ENCODE measurements at regions not wholly inside any gene's neighbourhood (a gene's known extent, or its start where the extent isn't known, plus 50 kb on each side); places are given as distances from the start of the nearest gene placed in this dataset.
A peak's percentile ranks its signal among the peaks of the same experiment; 100 is the strongest.

GRCh38 chr12:69096669-69097335 is 142.6 kb upstream of the CPSF6 start:
- no peak for DNase-seq (ENCODE audit: low spot score)

GRCh38 chr12:69097619-69098368 is 141.6 kb upstream of the CPSF6 start:
- DNase-seq (ENCODE audit: low spot score) = no peak

- DNase-seq (ENCODE audit: low spot score) = no peak
These were observed 140.1 kb upstream of the CPSF6 start for GRCh38 chr12:69099201-69099837.

GRCh38 chr12:69101505-69101904 is 137.9 kb upstream of the CPSF6 start:
- no peak for DNase-seq (ENCODE audit: low spot score)

GRCh38 chr12:69102856-69103255 is 136.5 kb upstream of the CPSF6 start:
- no peak for DNase-seq (ENCODE audit: low spot score)

GRCh38 chr12:69105101-69105962 is 134.0 kb upstream of the CPSF6 start:
- peak; percentile 53 for DNase-seq (ENCODE audit: low spot score)

- no peak for DNase-seq (ENCODE audit: low spot score)
These were observed 132.8 kb upstream of the CPSF6 start for GRCh38 chr12:69106482-69107118.

- no peak for DNase-seq (ENCODE audit: low spot score)
These were observed 131.8 kb upstream of the CPSF6 start for GRCh38 chr12:69107541-69107940.

- DNase-seq (ENCODE audit: low spot score) = peak; percentile 64
These were observed 131.3 kb upstream of the CPSF6 start for GRCh38 chr12:69108037-69108436.

- no peak for DNase-seq (ENCODE audit: low spot score)
These were observed 126.8 kb upstream of the CPSF6 start for GRCh38 chr12:69112616-69113015.

- DNase-seq (ENCODE audit: low spot score) = no peak
These were observed 124.3 kb upstream of the CPSF6 start for GRCh38 chr12:69115099-69115498.

- no peak for DNase-seq (ENCODE audit: low spot score)
These were observed 123.4 kb upstream of the CPSF6 start for GRCh38 chr12:69115951-69116350.

- no peak for DNase-seq (ENCODE audit: low spot score)
These were observed 121.7 kb upstream of the CPSF6 start for GRCh38 chr12:69117566-69118266.

- DNase-seq (ENCODE audit: low spot score) = no peak
These were observed 120.9 kb upstream of the CPSF6 start for GRCh38 chr12:69118516-69118915.

- no peak for DNase-seq (ENCODE audit: low spot score)
These were observed 119.6 kb upstream of the CPSF6 start for GRCh38 chr12:69119770-69120169.

- no peak for DNase-seq (ENCODE audit: low spot score)
These were observed 119.0 kb upstream of the CPSF6 start for GRCh38 chr12:69120354-69120753.

- no peak for DNase-seq (ENCODE audit: low spot score)
These were observed 116.1 kb upstream of the CPSF6 start for GRCh38 chr12:69123311-69123710.

- DNase-seq (ENCODE audit: low spot score) = no peak
These were observed 115.3 kb upstream of the CPSF6 start for GRCh38 chr12:69123919-69124638.

- DNase-seq (ENCODE audit: low spot score) = no peak
These were observed 110.4 kb upstream of the CPSF6 start for GRCh38 chr12:69129017-69129416.

- no peak for DNase-seq (ENCODE audit: low spot score)
These were observed 109.8 kb upstream of the CPSF6 start for GRCh38 chr12:69129564-69129963.

Data from iPS-NIHi11 (cell line).